Transverse colon (tissue), 4 donors: ENCODE measurements at regions not wholly inside any gene's neighbourhood (a gene's known extent, or its start where the extent isn't known, plus 50 kb on each side); places are given as distances from the start of the nearest gene placed in this dataset.

ENCODE experiments used
- CTCF ChIP-seq, 5 experiments: fragments of 200-600 bp in 3 of 5; fragments of 450-650 bp in 2 of 5; sonication (generic) in 3 of 5; IDR thresholded peaks; 1 replicate in 2 of 5; 2 replicates in 3 of 5; pipeline ENCODE4 v1.5.1; 2016 to 2017; ENCODE audit warnings: antibody characterized with exemption in 5 of 5, inconsistent platforms in 3 of 5, mild to moderate bottlenecking in 2 of 5, moderate library complexity in 1 of 5
- POLR2AphosphoS5 ChIP-seq, 3 donors: sonication (generic); formaldehyde crosslinking; IDR thresholded peaks; one replicate each; pipeline ENCODE4 v1.6.1; 2016; ENCODE audit warnings: antibody characterized with exemption in 3 of 3

- TF ChIP-seq CTCF (IDR thresholded peaks at IDR 0.05), result no peak
- TF ChIP-seq POLR2AphosphoS5 (IDR thresholded peaks at IDR 0.05), result no peak
Observed at GRCh38 chr7:50851451-50851850, 68.8 kb upstream of the GRB10 start.
